WERI-Rb-1 (cell line): ENCODE measurements at regions not wholly inside any gene's neighbourhood (a gene's known extent, or its start where the extent isn't known, plus 50 kb on each side); places are given as distances from the start of the nearest gene placed in this dataset.

ENCODE experiments used
- DNase-seq: peaks from one replicate; pipeline ENCODE4 v3.0.0-alpha.2; 2020
- H3K27ac ChIP-seq: fragments of 250-450 bp; sonication (Bioruptor Pico); 2 replicates; pipeline ENCODE4 v1.5.1; 2020; ENCODE audit warnings: mild to moderate bottlenecking, moderate library complexity
- H3K27me3 ChIP-seq: fragments of 250-450 bp; sonication (Bioruptor Pico); 2 replicates; pipeline ENCODE4 v1.5.1; 2021; ENCODE audit warnings: mild to moderate bottlenecking, low read depth, moderate library complexity; ENCODE audit not compliant: insufficient read depth, severe bottlenecking
- H3K36me3 ChIP-seq: fragments of 250-450 bp; sonication (Bioruptor Pico); 2 replicates; pipeline ENCODE4 v1.5.1; 2020; ENCODE audit warnings: mild to moderate bottlenecking, moderate library complexity
- H3K4me3 ChIP-seq: 2 replicates; pipeline ENCODE4 v1.5.1; 2011; ENCODE audit warnings: low read depth, mild to moderate bottlenecking, control low read depth, low read length
- H3K9me3 ChIP-seq: fragments of 250-450 bp; sonication (Bioruptor Pico); 2 replicates; pipeline ENCODE4 v1.5.1; 2021; ENCODE audit warnings: mild to moderate bottlenecking, moderate library complexity; ENCODE audit not compliant: severe bottlenecking
- TF ChIP-seq, protein P1 (sequence below): IDR thresholded peaks from 2 replicates; pipeline ENCODE4 v1.5.1; 2011; ENCODE audit warnings: low read depth, mild to moderate bottlenecking, control low read depth, inconsistent platforms, low read length

DNA sequence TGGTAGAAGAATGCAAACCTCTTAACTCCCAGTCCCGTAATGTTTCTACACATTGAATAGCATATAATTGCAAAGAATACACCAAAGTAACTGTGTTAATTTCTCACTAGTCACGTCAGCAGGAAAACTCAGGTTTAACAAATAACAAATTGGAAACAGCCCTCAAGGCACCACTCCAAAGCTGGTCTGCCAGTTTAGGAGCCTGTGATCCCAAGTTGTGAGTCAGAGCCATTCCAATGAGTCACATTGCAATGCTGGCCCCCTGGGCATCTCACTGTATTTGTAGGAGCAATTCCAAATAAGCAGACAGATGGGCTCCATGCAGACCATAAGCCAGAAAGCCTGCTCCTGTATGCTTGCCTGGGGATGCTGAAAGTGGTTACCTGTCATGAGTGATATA, 143.2 kb upstream of the SETBP1 start:
- Histone ChIP-seq H3K9me3 (no peaks in the 10 kb centered on the region), H3K27ac (no peak overlapping the region), H3K27me3 (peaks cover 47% of the 10 kb centered on the region), H3K4me3 (no peak overlapping the region), H3K36me3 (no peaks in the 10 kb centered on the region)
- TF ChIP-seq, protein P1, sequence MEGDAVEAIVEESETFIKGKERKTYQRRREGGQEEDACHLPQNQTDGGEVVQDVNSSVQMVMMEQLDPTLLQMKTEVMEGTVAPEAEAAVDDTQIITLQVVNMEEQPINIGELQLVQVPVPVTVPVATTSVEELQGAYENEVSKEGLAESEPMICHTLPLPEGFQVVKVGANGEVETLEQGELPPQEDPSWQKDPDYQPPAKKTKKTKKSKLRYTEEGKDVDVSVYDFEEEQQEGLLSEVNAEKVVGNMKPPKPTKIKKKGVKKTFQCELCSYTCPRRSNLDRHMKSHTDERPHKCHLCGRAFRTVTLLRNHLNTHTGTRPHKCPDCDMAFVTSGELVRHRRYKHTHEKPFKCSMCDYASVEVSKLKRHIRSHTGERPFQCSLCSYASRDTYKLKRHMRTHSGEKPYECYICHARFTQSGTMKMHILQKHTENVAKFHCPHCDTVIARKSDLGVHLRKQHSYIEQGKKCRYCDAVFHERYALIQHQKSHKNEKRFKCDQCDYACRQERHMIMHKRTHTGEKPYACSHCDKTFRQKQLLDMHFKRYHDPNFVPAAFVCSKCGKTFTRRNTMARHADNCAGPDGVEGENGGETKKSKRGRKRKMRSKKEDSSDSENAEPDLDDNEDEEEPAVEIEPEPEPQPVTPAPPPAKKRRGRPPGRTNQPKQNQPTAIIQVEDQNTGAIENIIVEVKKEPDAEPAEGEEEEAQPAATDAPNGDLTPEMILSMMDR = no peak
- no peak for DNase-seq

DNA sequence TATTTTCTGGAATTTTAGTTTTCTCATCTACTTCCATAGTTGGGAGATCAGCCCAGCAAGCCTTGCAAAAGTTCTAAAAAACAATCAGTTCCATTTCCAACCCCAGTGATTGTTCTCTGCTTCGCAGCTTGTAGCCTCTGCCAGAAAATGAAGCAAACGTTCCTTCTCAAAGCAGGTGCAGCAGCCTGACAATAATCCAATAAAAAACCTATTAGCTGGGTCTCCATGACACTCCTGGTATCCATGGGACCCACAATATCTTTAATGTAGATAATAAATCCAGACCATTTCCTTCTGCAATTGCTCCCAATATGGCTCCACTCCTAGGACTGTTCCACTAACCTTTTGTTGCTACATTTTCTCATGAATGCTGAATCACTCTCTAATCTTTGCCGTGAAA, 140.8 kb upstream of the SETBP1 start:
- DNase-seq = no peak
- H3K36me3 ChIP-seq = no peaks in the 10 kb centered on the region
- TF ChIP-seq, protein P1 = no peak

DNA sequence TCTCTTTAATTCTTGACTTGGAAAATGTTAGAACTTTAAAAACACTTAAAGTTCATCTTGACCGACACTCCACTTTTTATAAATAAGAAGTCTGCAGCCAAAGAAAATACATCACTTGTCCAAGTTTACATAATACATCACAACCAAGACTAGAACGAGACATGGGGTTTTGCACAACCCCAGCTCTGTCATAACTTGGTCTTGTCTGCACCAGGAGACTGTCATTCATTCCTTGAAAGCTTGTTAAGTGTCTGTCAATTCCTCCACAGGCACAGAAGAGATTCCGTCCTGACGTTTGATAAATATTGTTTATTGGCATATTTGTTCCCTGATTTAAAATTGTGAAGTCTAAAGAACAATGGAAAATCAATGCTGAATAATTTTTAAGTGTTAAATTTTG, 139.5 kb upstream of the SETBP1 start:
- no peak for DNase-seq
- Histone ChIP-seq H3K27me3 (peaks cover 40% of the 10 kb centered on the region), H3K27ac (no peak overlapping the region), H3K4me3 (no peak overlapping the region), H3K9me3 (no peaks in the 10 kb centered on the region), H3K36me3 (no peaks in the 10 kb centered on the region)
- TF ChIP-seq, protein P1 = no peak

More for the DNA sequence above, 140.8 kb upstream of the SETBP1 start:
- H3K9me3 ChIP-seq = no peaks in the 10 kb centered on the region
- no peak overlapping the region for H3K27ac ChIP-seq
- H3K4me3 ChIP-seq = no peak overlapping the region
- H3K27me3 ChIP-seq = peaks cover 47% of the 10 kb centered on the region

DNA sequence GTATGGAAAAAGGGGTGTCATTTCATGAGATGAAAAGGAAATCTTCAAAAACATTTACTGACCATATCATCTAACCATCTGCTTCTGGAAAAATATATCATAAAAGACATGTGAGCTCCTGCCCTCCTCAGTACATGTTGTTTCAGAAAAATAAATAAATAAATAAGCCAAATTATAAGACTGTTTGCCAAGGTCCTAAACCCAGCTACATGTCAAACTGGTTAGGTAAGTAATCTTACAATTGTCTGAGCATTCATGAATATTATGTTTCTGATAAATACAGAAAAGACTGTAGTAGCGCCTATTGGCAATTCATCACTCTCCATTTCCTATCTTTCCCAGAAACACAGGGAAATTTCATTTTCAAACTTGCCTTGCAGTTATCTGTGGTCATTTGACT, 138.9 kb upstream of the SETBP1 start:
- no peak overlapping the region for H3K4me3 ChIP-seq
- H3K9me3 ChIP-seq = no peaks in the 10 kb centered on the region
- H3K27me3 ChIP-seq = peaks cover 39% of the 10 kb centered on the region
- no peaks in the 10 kb centered on the region for H3K36me3 ChIP-seq
- TF ChIP-seq, protein P1 = no peak
- no peak overlapping the region for H3K27ac ChIP-seq
- no peak for DNase-seq

DNA sequence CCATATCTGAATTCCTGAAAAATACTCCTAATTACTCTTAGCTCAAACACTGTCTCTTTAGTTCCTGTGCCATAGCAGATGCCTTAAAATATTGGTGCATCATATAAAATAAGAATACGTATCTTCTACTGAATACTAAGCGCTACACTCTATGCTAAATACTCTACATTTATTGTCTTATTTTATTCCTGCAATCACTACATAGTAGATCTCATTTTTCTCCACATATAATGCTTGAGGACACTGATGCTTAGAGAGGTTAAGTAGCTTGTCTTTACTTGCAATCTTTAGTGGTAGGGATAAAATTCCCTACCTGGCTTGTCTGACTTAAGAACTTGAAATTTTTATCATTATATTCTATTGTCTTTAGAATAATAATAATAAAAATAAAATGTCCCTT, 137.3 kb upstream of the SETBP1 start:
- H3K27ac ChIP-seq = no peak overlapping the region
- H3K36me3 ChIP-seq = no peaks in the 10 kb centered on the region
- H3K4me3 ChIP-seq = no peak overlapping the region
- peaks cover 31% of the 10 kb centered on the region for H3K27me3 ChIP-seq
- no peak for DNase-seq
- no peaks in the 10 kb centered on the region for H3K9me3 ChIP-seq
- TF ChIP-seq, protein P1 = no peak

DNA sequence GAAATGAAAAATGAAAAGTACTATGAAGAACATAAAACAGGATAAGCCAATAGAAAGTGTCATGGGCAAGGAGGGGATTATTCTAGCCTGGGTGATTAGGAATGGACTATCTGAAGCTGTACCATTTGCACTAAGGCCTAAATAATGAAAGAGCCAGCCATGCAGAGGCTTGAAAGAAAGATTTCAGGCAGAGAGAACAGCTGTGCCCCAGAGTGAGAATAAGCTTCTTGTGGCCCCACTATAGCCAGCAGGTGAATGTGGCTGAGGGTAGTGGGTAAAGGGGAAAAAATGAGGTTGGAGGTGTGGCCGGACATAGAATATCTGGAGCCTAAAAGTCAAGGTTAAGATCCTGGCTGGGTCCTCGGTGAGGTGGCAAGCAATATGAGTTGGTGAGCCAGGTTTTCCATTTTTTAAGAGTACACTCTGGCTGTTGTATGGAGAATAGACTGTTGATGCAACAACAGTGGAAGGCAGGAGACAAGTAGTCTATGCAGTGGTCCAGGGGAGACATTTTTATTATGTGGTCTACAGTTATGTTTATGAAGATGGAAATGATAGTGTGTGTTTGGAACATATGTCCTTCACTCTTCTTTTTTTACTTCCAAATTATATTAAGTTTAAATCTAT, 135.2 kb upstream of the SETBP1 start:
- TF ChIP-seq, protein P1 = no peak
- no peak for DNase-seq
- H3K4me3 ChIP-seq = no peak overlapping the region
- H3K27ac ChIP-seq = no peak overlapping the region
- no peaks in the 10 kb centered on the region for H3K9me3 ChIP-seq
- H3K27me3 ChIP-seq = peaks cover 30% of the 10 kb centered on the region
- H3K36me3 ChIP-seq = no peaks in the 10 kb centered on the region
